Hindlimb muscle (tissue), 1 donor: ENCODE measurements at regions not wholly inside any gene's neighbourhood (a gene's known extent, or its start where the extent isn't known, plus 50 kb on each side); places are given as distances from the start of the nearest gene placed in this dataset.
"Not testable (repeated sequence)": the region's sequence is repeated elsewhere in the genome, so short reads cannot be mapped to it uniquely, and the experiment has no call there.

ENCODE experiments used
- DNase-seq: peaks from one replicate; pipeline ENCODE4 v3.0.0-alpha.2; 2013

DNA sequence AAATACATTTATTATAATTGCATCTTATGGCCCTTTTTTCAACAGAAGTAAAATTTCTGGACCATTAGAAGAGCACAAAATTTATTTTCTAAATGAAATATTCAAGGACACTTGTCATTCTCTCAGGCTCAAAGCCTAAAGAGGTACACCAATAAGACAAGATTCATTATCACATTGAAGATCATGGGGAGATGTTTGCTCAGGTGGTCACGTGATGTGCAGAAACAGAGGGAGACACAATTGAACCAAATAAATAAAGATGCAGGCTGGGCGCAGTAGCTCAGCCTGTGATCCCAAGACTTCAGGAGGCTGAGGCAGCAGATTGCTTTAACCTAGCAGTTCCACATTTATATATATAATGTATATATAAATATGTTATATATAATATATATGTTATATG lies 53.2 kb upstream of the TMEM254 start:
- DNase-seq: no peak

DNA sequence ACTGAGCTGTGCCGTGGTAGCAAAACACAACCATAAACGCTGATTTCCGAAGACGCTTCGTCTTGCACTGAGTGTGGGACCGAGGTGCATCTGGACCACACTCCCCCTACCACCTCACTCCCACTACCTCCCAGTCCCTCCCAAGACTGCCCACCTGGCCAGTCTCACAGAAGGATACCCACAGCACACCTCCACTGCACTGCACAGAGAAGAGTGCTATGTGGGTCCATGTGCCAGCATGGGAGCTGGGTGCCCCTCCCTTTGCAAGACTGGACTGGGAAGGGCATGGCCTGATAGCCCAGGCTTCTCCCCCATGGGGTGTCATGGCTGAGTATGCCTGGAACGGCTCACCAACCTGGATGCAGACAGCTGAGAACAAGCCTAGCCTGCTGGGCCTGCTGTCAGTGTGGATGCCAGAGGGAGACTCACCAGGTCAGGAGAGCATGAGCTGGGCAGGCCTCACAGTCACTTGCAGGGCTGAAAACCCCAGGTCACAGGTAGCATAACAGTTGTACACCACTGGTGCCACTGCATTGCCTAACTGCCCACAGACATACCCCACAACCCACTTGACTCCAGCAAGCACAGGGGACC lies 56.0 kb upstream of the TMEM254 start:
- not testable (repeated sequence) for DNase-seq

DNA sequence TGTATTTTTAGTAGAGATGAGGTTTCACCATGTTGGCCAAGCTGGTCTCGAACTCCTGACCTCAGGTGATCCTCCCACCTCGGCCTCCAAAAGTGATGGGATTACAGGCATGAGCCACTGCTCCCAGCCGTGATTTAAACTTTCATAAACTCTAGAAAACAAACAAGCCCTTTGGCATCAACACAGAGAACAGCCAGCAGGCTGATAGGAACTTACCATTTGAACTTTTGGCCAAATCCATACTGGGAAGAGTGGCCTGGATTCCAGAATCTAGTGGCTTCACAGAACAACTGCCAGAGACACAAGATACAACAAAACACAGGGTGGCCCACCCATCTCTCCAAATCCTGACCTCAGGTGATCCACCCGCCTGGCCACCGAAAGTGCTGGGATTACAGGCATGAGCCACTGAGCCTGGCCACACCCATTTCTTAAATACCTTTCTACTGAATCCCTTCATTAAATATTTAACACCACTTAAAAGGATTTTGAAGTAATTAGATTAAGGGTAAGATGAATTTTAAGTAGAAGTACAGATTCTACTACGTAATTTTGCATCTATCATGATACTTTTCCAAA lies 60.0 kb upstream of the TMEM254 start:
- not testable (repeated sequence) for DNase-seq

DNA sequence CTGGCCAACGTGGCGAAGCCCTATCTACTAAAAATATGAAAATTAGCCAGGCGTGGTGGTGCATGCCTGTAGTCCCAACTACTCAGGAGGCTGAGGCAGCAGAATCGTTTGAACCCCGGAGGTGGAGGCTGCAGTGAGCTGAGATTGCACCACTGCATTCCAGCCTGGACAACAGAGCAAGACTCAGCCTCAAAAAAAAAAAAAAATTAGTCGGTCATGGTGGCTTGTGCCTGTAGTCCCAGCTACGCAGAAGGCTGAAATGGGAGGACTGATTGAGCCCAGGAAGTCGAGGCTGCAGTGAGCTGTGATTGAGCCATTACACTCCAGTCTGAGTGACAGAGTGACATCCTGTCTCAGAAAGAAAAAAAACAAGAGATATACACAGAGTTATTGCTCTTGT lies 61.3 kb upstream of the TMEM254 start:
- DNase-seq: not testable (repeated sequence)

DNA sequence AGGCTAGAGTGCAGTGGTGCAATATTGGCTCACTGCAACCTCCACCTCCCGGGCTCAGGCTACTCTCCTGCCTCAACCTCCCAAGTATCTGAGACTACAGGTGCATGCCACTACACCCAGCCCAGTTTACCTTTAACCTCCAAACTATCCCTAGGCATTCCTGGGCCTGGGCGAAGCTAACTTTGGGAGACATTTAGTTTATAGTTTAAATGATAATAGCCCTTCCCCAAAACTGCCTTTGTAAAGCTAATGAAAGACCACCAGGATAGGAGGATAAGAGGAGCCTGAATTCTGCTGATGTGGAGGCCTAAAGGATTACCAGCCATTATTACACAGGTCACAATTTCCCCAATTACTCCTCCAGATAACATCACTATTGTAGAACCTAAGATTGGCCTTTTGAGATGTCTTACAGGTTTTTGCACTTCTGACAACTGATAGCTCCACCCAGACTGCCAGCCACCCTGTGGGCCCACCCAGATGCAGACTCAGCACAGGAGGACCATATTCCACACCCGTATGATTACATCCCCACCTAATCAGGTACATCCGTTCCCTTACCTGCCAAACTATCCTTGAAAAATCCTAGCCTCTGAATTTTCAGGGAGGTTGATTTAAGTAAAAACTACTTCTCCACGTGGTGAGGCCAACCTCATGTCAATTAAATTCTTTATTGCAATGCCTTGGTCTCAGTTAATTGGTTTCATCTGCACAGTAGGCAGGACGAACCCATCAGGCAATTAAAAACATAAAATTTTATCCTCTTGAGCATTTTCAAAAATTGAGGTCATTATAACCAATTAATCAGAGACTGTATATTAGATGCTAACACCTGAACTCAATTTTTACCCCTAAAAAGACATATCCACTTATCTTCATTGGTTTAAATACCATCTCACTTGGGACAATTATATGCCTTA lies 62.3 kb upstream of the TMEM254 start:
- DNase-seq: no peak

DNA sequence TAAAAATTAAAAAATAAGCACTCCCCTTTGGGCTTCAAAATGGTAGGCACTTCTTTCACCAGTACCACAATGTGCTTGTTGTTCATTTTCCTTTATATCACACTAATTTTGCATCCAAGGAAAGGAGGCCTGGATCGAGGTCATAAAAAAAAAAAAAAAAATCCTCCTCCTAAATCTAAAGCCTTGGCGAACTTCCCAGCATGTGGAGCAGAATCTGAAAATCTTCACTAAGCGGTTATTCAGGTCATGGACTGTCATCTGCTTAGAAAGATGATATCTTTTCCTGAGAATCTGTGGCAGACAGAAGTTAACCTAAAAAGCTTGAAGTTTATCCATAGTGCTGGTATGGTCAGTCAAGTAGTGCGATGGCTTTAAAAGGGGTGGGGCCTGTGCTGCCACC lies 64.2 kb upstream of the SFTPD start:
- DNase-seq: peak; percentile 15

DNA sequence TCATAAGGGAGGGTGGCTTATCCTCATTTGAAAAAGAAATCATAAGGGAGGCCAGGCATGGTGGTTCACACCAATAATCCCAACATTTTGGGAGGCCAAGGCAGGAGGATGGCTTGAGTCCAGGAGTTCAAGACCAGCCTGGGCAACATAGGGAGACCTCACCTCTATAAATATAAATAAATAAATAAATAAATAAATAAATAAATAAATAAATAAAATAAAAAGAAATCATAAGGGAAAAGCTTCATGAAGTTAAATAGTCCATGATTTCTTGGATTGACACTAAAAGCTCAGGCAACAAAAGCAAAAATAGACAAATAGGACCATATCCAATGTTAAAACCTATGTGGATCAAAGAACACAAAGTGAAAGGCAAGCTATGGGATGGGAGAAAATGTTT lies 62.2 kb upstream of the SFTPD start:
- DNase-seq: not testable (repeated sequence)

DNA sequence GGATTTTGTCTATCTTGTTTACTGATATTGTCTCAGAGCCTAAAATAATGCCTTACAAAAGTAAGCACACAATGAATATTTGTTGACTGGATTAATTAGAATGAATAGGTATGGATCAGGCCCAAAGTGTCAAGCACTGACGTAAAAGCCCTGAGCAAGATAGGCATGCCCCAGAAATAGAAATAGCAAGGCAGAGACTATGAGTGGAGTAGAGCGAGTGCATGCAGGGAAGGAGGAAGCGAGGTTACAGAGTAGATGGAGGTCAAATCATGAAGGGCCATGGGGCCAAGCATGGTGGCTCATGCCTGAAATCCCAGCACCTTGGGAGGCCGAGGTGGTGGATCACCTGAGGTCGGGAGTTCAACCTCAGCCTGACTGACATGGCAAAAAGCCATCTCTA lies 51.6 kb upstream of the SFTPD start:
- no peak for DNase-seq
